SK-N-SH (cell line): ENCODE measurements at regions not wholly inside any gene's neighbourhood (a gene's known extent, or its start where the extent isn't known, plus 50 kb on each side); places are given as distances from the start of the nearest gene placed in this dataset.

Experiments
- FOXJ3 ChIP-seq: sonication (generic); formaldehyde crosslinking; IDR thresholded peaks from 2 replicates; pipeline ENCODE4 v1.5.1; 2020; ENCODE audit warnings: mild to moderate bottlenecking, missing genetic modification reagents
- JUND ChIP-seq: IDR thresholded peaks from 2 replicates; pipeline ENCODE4 v1.4.0; 2012
- TF ChIP-seq, protein P1 (sequence below): fragments of 150-350 bp; IDR thresholded peaks from 2 replicates; pipeline ENCODE4 v1.6.1; 2017; ENCODE audit warnings: antibody characterized with exemption, low read length, low read depth, borderline replicate concordance
- TF ChIP-seq, protein P2 (sequence below): fragments of 200-600 bp; sonication (generic); IDR thresholded peaks from 2 replicates; pipeline ENCODE4 v1.6.1; 2017; ENCODE audit warnings: antibody characterized with exemption, mild to moderate bottlenecking, moderate library complexity

DNA sequence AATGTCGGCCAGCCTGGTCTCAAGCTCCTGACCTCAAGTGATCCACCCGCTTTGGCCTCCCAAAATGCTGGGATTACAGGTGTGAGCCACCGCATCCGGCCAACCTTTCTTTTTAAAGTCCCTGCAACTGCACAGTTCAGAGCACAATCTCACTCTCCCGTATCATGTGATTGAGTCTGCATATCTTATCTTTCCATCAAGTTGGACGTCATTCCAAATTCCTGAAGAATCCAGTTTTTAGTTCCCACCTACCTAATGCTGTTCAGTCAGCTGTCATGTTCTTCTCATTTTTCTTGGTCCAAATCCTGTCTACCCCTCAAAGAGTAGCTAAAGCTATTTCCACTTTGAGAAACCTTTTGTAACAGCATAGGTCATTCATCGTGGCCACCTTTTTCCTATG, 110.8 kb upstream of the FBXO11 start:
- TF ChIP-seq, protein P1, sequence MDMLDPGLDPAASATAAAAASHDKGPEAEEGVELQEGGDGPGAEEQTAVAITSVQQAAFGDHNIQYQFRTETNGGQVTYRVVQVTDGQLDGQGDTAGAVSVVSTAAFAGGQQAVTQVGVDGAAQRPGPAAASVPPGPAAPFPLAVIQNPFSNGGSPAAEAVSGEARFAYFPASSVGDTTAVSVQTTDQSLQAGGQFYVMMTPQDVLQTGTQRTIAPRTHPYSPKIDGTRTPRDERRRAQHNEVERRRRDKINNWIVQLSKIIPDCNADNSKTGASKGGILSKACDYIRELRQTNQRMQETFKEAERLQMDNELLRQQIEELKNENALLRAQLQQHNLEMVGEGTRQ, result no peak
- TF ChIP-seq, protein P2, sequence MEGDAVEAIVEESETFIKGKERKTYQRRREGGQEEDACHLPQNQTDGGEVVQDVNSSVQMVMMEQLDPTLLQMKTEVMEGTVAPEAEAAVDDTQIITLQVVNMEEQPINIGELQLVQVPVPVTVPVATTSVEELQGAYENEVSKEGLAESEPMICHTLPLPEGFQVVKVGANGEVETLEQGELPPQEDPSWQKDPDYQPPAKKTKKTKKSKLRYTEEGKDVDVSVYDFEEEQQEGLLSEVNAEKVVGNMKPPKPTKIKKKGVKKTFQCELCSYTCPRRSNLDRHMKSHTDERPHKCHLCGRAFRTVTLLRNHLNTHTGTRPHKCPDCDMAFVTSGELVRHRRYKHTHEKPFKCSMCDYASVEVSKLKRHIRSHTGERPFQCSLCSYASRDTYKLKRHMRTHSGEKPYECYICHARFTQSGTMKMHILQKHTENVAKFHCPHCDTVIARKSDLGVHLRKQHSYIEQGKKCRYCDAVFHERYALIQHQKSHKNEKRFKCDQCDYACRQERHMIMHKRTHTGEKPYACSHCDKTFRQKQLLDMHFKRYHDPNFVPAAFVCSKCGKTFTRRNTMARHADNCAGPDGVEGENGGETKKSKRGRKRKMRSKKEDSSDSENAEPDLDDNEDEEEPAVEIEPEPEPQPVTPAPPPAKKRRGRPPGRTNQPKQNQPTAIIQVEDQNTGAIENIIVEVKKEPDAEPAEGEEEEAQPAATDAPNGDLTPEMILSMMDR, result no peak
- no peak for TF ChIP-seq FOXJ3 (CRISPR knock-in tag)
- no peak for TF ChIP-seq JUND
